Left kidney (tissue), 1 donor: ENCODE measurements at regions not wholly inside any gene's neighbourhood (a gene's known extent, or its start where the extent isn't known, plus 50 kb on each side); places are given as distances from the start of the nearest gene placed in this dataset.
"Not testable (repeated sequence)": the region's sequence is repeated elsewhere in the genome, so short reads cannot be mapped to it uniquely, and the experiment has no call there.

Experiments
- DNase-seq: peaks from one replicate; pipeline ENCODE4 v3.0.0-alpha.2; 2013

DNA sequence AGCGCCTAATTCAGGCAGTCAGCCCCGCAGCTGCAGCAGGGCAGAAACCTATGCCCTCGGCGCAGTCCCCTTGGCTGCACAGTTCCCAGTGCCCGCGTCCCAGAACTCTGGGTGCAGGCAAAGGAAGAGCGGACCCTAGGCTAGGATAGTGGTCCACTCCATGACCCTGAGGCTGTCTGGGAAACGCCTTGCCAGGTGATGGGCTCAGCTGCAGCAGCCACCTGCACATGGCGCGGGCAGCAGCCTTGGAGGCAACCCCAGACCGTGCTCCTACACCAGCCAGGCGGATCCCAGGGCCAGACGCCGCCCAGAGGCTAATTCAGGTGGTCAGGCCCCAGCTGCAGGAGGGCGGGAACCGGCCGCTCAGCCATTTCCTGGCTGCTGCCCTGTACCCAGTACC, 83.0 kb downstream of the POTEC start:
- not testable (repeated sequence) for DNase-seq

GRCh38 chr18:14459826-14460225, 83.6 kb downstream of the POTEC start:
- DNase-seq: not testable (repeated sequence)

DNA sequence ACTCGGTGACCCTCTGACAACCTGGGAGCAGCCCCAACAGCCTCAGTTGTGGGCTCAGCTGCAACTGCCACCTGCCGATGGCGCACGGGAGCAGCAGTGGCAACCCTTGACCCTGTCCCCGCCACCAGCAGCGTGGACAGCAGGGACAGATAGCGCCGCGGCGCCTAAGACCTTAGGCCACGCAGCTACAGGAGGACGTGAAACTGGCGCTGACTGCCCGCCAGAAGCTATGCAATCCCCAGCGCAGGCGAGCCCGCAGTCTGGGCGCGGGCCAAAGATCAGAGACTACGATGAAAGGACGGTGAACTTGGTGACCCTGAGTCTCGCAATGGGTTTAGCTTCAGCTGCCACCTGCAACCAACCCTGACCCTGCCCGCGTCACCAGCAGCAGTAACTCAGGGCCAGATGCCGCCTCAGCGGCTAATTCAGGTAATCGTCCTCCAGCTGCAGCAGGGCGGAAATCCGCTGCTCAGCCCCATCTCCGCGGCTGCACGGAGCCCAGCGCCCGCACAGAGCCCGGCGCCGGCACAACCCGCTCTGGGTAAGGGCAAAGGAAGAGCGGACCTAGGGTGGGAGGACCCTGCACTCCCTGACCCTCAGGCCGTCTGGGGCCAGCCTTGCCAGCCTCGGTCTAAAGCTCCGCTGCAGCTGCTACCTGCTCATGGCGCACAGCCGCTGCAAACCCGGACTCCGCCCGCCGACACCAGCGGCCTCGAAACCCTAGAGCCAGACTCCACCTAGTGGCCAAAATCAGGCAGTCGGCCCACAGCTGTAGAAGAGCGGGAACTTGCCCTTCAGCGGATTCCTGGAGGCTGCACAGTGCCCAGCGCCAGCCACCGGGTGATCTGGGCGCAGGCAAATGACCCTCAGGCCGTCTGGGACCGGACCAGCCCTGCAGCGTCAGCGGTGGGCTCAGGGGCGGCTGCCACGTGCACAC, 85.1 kb downstream of the POTEC start:
- not testable (repeated sequence) for DNase-seq

DNA sequence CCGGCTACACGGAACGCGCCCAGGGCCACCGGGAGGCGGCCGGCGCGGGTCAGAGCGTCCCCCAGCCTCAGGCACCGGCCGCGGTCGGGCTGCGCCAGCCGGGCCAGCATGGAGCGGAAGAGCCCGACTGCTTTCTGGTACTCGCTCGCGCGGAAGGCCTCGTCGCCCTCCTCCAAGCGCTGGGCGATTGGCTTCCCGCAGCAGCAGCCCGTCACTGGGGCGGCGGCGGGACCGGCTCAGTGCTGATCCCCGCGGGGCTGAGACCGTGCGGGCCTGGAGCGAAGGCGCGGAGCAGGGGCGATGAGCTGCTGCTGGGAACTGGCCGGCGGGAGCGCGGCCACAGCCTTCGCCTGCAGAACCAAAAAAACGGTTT, 92.8 kb downstream of the POTEC start:
- not testable (repeated sequence) for DNase-seq

DNA sequence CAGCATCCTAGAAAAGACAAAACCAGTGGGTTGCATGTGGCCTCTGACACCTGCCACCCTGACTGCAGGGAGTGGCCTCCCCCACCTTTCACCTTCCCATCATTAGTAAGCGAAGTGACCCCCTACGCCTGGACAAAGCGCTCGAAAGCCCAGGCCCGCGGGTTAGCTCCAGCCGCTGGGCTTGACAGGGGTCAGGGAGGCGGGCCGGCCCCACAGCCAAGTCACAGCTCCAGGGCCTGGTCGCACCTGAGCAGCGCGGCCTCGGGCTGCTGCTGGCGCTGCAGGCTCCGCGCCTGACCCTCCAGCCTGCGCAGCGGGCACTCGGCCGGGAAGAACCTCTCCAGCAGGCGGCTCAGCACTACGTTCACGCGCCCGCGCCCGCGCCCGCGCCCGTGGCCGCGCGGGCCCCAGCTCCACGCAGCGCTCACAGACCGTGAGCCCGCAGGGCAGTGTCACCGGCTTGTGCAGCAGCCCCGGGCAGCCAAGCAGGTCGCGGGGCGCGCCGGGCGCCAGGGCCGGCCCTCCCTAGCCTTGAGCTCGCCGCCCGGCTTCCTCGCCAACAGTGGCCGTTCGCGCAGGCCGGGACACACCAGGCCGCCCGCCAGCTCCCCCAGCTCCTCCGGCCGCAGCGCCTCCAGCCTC, 93.3 kb downstream of the POTEC start:
- not testable (repeated sequence) for DNase-seq

DNA sequence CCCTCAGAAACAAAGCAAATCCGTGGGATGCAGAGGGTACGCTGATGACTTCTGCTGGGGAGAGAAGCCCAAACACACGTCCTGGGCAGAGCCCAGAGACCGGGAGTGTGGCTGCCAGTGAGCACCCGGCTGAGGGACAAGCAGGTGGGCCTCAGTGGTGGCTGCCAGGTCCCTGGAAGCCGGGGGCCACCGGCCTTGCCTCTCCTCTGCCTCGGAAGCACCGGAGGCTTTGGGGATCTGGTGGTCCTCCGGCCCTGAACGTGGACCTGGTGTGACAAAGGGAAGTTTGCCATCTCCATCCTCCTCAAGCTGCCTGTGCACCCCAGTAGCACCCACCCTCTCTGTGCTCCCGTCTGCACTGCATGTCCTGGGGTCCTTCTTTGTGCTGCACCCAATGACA, 94.3 kb downstream of the POTEC start:
- not testable (repeated sequence) for DNase-seq

GRCh38 chr18:14447715-14448114, 95.7 kb downstream of the POTEC start:
- not testable (repeated sequence) for DNase-seq

DNA sequence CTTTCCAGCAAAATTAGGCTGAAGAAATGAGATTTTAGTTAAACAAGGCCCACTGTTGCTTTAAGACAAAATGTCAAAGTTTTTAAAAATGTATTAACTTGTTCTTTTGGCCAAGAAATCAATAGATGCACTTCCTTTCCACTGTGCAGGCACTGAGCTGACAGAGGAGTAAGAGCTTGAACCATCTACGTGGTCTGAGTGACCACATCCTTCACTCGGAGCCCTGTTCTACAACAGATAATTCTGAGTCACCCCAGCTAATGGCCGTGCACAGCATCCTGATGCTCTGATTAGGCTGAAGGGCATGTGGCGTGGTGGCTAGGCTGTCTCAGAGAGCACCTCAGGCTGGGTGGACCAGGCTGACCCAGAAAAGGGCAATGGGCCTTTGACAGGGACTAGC, 107.9 kb downstream of the POTEC start:
- not testable (repeated sequence) for DNase-seq

DNA sequence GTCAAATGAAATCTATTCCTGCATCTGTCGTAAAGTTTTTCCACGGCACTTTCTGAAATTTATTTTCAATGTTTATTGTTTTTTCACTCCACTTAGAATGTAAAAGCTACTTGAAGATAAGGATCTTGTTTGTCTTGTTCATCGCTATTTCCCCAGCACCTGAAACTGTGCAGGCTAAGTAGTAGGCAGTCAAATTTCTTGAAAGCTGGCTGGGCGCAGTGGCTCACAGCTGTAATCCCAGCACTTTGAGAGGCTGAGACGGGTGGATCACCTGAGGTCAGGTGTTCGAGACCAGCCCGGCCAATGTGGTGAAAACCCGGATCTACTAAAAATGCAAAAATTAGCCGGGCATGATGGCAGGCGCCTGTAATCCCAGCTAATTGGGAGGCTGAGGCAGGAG, 111.0 kb downstream of the POTEC start:
- DNase-seq: not testable (repeated sequence)

DNA sequence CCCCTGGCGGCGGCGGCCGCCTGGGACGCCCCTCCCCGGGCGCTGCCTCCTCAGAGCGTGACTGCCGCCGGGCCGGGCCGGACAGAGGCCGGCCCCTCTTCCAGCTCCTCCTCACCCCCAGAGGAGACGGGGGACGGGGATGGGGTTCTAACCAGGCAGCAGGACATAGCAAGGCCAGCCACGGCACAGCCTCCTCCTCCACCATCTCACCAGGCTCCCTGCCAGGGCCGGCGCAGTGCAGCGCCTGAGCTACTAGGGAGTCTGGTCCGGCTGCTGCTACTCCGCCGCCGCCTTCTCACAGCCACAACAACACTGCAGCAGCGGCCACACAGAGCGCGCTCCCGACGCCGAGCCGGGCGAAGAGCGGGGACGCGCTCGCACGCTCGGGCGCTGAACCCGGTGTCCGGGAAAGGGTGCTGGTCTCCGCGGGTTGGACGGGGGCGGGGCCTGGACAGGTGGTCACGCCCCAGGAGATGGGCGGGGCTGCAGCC, 112.3 kb downstream of the POTEC start:
- DNase-seq: peak; percentile 61

DNA sequence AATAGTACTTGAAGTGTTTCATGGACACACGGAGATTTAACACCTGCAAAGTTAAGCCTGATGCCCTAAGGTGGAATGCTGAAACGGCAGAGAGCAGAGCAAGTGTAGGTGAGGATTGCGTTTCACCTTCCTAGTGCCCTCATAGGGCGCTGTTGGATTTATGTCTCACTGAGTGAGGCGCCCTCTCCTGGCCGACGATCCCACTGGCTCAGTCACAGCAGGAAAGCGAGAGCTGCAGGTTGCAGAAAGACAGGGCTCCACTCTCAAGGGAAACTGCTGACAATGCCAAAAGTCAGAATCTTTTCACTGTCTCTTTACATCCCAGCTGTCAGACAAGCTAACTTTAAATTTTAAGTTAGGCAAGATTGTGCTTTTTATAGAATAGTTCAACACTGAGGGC, 127.6 kb downstream of the POTEC start:
- DNase-seq: not testable (repeated sequence)

DNA sequence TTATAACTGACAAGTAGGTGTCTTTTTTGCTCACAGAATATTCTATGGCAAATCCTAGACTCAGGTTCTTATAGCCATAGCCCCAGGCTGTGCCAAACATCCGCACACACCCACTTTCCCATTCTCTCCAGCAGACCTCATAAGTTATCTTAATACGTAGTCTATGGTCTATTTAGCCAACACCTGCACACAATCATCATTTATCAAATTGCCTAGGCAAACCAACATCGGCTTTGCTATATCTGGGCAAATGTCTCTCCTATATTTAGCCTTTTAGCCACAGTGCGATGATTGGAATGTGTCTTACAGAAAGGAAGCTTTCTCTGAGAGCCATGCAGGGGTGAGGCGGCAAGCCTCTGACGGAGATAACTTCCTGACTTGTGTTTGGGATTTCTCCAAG, 128.0 kb downstream of the POTEC start:
- not testable (repeated sequence) for DNase-seq

DNA sequence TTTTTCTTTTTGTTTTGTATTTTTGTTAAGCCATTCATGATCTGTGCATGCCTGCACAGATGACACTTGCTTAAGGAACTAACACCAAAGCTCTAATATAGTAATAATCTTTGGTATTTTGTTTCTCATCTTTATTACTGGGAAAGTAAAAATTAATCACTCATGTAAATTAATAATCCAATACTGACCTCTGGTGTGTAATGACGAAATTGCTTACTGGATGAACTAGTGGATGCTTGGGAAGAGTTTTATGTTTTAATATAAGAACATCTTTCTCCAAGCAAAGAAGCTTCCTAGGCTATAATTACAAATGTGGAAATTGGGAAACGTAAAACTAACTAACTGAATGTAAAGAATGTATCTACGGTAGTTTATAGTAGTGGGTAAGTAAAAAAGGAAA, 147.9 kb downstream of the POTEC start:
- DNase-seq: not testable (repeated sequence)

- DNase-seq: not testable (repeated sequence)
Observed at GRCh38 chr18:14393563-14394103, 149.8 kb downstream of the POTEC start.

- DNase-seq: not testable (repeated sequence)
Observed at GRCh38 chr18:14392604-14393003, 150.8 kb downstream of the POTEC start.

DNA sequence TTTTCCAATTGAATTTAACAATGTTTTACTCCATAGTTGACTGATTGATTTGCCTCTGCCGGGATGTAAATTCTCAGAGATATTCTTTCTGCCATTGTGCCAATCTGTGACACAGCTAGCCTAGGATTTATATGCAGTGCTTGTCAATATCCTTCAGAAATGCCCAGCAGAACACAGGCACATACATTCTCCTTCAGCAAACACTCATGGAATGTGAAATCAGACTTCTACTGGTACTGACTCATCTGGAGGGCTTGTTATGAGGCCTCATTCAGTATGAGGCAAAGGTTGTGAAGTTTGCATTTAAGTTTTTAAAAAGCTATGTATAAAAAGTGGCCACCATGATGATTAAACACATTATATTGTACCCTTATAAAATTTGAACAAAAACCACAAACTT, 158.4 kb downstream of the POTEC start:
- not testable (repeated sequence) for DNase-seq

GRCh38 chr18:14382666-14383065, 160.7 kb downstream of the POTEC start:
- DNase-seq: not testable (repeated sequence)

DNA sequence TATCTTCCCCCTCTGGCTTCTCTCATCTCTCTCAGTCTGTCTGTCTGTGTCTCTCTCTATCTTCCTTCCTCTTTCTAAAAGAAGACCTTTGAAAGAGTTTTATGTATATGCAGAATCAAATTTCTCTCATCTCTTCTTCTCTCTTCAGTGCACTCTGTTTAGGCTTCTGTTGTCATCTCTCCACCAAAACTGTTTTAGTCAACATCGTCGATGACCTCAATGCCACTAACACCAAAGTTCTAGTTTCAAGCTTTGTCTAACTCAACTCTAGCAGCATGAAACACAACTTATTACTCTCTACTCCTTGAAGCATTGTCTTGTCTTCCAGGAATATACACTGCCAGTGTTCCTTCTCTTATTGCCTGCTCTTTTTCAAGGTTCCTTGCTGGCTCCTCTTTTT, 163.9 kb downstream of the POTEC start:
- not testable (repeated sequence) for DNase-seq

DNA sequence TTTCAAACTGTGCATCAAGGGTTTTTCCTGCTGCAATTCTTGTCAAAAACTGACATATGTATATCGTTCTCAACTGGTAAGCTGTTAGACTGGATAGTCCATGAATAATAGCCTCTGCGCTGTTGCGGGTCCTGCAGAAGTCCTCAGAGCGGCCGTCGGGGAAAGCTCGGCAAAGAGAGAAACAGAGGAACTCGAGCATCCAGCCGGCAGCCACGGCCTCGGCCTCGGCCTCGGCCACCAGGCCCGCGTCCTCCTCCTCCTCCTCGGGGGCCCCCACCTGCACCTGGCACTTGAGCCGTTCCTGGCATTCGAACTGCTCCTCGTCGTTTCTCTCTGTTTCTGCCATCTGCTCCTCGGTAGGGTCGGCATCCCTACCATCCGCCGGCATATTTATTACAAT, 165.0 kb downstream of the POTEC start:
- DNase-seq: not testable (repeated sequence)

DNA sequence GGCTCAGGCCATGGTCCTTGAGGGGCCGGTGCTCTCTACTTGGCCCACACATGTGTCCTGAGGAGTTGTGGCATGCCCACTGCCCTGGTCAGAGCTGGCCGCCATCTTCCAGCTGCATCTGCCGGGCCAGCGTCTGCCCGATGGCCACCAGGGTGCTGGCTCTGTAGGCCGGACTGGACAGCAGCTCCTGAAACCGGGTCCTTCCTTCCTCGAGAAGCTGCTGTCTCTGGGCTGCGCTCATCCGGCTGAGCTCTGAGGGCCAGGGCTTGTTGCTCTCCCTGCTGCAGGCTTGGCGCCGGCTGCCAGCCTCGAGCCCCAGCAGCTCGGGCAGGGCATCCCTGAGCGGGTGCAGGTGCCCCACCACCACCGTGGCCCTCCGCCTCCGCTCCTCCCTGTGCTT, 182.1 kb downstream of the POTEC start:
- not testable (repeated sequence) for DNase-seq

DNA sequence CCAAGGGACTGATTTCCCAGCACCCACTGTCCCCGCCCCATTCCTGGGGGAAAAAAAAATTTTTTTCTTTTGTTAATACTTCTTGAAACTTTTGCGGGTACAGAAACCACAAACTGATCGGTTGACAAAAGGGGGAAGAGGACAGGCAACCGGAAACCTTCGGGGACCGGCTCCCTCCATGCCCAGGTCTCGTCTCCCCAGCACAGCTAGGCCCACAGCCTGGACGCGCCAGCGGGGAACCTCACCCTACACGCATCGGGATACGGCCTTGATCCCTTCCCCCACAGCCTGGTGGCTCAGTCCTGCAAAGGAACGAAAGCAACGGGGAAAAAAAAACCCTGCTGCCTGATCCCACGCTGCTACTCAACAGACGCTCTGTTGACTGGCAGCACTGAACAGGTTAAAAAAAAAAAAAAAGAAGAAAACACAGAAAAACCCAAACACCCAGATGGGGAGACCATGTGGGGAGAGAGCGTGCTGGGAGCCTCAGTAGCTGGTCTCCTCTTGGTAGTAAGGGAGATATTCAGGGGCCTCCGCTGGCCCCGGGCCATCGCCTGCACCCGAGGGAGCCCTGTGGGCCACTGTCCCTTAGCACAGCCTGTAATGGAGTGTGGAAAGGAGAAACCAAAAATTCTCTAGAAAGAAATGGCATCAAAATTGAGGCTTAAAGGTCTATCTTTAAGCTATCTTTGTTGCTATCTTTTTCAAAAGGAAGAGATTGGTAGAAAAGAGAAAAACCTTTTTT, 185.7 kb downstream of the POTEC start:
- DNase-seq: not testable (repeated sequence)

- not testable (repeated sequence) for DNase-seq
Observed at GRCh38 chr18:14342170-14342569, 201.2 kb downstream of the POTEC start.
